ENCODE measurements at regions not wholly inside any gene's neighbourhood (a gene's known extent, or its start where the extent isn't known, plus 50 kb on each side); places are given as distances from the start of the nearest gene placed in this dataset.
A peak's percentile ranks its signal among the peaks of the same experiment; 100 is the strongest.

DNA sequence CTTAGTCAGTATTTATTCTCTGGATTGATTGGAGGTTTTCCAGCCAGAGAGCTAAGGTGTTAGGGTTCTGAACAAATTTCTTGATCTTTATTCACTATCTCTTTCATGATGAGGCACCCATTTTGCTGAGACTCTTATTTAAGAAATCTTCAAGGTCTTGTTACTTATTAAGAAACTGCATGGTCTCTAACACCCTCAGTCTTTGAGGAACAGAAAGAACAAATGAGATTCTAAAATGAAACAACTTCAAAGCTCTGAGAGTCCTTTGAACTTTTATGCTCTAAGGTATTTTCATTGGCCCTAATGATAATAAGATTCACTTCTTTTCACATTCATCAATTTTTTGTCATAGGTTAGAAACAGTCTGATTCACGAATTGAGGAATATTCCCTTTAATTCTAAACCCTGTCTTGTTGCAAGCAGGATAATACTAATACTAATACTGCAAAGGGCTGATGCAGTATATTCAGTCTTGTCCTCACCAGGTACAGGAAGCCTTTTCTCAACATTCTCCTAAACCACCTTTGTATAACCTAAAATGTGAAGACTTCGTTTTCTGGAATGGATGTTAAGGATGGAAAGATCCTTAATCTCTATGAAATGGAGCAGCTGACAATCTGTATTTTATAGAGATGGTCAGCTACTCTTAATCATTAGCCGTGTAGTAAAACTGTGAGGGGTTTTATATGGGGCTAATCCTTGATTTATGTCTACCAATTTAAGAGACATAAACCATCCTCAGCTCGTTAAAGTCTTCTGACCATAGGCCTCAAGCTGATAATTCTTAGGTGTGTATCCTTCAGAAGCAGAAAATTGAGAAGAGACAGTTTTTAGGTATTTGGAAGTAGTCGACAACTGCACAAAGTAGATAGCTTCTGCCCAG lies 198.3 kb downstream of the OTOL1 start:
- no peak for DNase-seq

DNA sequence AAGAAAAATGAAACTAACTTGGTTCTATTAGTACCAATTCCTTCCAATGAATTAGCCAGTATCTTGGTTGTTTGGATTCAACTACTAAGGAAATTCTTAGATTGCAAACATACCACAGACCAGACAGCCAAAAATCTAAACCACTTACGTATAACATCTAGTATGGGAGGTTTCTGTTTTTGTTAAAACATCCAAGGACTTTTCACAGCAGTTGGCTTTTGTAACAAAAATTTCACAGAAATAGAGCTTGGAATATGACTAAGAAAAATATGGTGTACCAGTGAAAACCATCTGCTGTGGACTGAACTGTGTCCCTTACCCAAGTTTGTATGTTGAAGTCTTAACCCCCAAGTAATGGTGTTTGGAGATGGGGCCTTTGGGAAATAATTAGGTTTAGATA lies 199.2 kb downstream of the OTOL1 start:
- DNase-seq = no peak

DNA sequence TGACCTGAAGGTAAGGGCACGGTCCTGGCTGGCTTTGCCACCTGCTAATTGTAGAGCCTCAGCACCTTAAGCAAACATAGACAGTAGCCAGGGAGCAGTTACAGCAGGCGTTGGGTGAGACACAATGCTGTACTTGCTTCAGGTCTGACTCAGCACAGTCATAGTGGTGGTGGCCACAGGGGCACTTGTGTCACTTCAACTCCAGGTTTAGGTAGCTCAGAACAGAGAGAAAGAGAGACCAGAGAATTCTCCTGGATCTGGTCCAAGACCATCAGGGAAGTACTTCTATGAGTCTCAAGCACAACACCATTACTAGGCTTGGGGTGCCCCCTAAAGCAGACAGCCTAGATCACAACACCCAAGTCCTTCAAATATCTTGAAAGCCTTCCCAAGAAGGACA lies 204.4 kb downstream of the OTOL1 start:
- peak; percentile 90 for DNase-seq

DNA sequence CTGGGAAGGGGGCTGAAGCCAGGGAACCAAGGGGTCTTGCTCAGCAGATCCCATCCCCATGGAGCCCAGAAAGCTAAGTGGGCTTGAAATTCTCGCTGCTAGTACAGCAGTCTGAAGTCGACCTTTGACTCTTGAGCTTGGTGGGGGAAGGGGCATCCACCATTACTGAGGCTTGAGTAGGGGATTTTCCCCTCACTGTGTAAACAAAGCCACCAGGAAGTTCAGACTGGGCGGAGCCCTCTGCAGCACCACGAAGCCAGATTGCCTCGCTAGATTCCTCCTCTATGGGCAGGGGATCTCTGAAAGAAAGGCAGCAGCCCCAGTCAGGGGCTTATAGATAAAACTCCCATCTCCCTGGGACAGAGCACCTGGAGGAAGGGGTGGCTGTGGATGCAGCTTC lies 210.6 kb downstream of the OTOL1 start:
- DNase-seq = peak; percentile 31

DNA sequence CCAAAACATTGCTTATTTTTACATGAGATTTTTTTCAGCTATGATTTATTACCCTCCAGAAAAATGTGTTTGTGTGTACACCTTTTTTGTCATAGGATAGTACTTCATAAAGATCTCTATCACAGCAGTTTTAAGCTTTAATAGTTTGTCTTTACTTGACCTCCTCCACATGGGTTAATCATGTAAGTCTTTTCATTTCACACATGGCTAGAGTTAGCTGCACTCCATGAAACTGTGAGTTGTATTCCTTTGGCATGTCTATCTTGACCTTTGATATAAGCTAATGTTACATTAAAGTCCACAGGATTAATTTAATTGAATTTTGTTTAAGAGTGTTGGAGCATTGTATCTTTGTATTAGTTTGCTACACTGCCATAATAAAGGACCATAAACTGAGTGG lies 217.1 kb downstream of the OTOL1 start:
- no peak for DNase-seq

DNA sequence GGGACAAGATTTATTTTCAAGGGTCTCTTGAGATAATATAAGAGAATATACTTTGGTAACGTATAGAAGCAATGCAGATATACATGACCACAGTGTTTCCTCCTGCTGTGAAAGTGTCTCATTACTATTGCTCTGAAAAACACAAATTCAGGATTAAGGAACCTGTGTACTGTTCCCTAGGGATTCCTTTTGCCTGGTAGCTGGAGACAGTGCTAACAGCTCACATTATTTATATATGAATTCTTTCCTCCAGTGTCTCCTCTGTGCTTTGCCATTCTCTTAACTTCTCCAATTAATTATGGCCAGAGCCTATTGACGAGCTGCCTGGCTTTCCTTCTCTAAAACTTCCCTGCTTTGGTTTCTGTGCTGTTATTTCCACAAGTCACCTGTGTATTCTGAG lies 235.4 kb downstream of the OTOL1 start:
- DNase-seq = no peak

DNA sequence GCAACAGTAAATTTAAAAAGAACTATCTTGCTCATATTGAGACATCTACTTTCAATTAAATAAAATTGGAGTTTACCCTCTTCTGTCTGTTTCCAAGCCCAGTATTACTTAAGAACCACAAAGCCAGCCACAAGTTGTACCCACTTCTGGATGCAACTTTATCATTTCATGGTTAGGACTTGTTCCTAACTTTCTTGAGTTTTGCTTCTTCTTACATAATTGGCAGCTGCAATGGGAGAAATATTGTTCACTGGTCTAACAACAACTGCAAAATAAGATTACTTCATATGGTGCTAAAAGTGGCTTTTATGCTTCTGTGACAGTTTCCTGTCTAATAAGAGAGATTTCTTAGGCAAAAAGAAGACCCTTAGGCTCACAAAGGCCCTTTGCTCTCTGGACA lies 240.6 kb downstream of the OTOL1 start:
- no peak for DNase-seq

DNA sequence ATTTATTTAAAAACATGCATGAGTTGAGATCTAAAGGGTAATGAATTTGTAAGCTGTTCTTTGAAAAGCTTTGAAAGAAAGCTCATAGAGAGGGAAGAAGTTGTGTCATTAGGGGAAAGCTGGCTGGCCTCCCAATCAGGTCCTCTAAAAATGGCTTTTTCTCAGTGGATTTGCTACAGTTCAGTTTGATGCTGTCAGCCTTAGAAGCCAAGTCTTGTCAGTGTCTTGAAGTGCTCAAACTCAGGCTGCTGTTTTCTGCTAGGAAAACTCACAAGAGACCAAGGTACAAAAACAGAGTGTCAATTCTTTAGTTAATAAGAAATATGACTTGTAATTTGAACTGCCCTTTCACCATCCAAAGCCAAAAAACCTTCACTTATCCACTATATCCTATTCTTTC lies 243.8 kb downstream of the OTOL1 start:
- no peak for DNase-seq

DNA sequence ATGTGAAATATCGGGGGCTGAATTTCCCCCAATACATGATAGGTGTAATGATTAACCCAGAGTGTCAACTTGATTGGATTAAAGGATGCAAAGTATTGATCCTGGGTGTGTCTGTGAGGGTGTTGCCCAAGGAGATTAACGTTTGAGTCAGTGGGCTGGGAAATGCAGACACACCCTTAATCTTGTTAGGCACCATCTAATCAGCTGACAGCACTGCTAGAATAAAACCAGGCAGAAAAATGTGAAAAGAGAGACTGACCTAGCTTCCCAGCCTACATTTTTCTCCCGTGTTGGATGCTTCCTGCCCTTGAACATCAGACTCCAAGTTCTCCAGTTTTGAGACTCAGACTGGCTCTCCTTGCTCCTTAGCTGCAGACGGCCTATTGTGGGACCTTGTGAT lies 247.8 kb downstream of the OTOL1 start:
- no peak for DNase-seq

DNA sequence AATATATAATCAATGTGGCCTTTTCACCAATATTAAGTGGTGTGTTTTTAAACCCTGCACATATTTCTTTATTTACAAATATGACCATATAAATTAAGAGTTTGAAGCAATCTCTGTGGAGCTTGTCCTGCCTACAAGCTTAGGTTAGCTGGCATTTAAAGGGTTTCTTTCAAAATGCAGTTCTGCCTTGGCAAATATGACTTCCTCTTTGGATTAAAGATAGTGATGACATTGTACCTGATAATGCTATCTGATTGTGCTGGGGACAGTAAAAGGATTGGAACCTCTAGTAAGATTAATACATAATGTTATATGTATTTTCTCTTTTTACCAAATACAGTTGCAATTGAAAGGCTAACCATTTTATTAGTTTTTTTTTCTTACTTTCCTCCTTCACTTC lies 249.1 kb downstream of the OTOL1 start:
- no peak for DNase-seq

DNA sequence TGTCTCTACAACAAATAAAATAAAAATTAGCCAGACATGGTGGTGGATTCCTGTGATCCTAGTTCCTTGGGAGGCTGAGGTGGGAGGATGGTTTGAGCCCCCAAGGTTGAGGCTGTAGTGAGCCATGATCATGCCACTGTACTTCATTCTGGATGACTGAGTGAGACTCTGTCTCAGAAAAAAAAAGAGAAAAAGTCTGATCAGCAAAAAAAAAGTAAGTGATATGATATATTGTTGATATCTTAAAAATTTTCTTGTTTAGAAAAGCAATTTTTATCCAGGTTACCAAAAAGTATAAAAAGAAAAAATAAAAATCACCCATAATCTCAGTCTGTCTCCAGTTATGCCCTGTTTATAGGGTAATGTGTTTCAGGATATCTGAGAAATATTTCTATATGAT lies 251.4 kb downstream of the OTOL1 start:
- no peak for DNase-seq

DNA sequence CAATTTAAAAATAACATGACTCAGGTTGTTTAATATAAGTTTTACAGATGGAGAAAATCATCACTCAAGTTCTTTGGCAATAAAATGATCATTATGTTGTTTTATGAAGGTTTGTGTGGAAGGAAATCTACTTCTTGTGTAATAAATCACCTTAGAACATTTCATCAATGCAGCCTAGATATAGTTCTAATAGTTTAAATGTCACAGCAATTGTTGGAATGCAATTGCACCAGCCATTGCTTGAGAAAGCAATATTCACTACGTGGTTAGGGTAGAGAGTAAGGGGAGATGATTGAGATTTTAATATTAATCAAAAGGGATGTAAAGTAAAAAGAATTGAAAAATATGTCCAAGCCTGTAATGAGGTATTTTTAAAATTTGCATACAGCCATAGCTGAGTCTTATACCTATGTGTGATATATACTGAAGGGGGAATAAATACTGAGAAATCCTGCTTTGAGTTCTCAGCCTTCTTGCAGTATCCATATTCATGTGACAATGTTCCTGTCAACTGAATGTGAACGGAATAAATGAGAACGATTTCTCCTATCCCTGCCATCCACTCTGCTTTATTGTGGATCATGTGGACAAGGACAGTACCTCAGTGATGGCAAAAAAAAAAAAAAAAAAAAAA lies 257.9 kb downstream of the OTOL1 start:
- DNase-seq = no peak

DNA sequence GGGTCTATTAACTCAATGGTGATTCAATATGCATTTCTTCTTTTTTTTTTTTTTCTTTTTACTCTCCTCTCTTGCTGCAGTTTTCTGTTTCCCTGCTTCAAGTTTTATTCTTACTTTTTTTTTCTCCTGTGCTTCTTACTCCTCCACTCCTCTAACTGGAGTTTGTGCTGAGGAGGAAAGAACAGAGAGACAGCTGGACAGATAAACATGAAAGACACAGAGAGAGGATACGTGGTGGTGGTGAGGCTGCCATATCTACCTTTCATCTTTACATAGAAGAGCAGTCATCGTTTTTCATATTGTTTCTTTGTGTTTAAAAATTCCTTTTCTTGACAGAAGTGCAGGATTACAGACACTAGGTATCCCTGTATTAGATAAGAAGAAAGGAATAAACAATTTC lies 262.8 kb downstream of the OTOL1 start:
- no peak for DNase-seq

DNA sequence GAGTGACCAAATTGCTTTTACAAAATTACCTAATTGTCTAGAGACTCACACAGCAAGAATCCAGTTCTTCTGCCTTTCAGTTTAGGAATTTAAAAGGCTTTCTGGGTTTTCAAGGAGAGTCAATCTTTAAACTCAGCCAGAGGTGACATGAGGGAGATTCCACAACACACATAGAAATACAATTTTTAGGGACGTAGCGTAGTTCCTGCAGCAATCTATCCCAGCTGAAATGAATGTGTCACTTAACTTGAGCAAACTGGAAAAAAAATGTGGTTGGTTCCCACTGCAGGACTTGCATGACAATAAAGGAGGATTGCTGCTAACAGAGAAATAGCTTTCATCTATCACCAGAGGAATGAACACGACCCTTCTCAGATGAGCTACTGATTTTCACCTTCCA lies 269.7 kb downstream of the OTOL1 start:
- DNase-seq = no peak

DNA sequence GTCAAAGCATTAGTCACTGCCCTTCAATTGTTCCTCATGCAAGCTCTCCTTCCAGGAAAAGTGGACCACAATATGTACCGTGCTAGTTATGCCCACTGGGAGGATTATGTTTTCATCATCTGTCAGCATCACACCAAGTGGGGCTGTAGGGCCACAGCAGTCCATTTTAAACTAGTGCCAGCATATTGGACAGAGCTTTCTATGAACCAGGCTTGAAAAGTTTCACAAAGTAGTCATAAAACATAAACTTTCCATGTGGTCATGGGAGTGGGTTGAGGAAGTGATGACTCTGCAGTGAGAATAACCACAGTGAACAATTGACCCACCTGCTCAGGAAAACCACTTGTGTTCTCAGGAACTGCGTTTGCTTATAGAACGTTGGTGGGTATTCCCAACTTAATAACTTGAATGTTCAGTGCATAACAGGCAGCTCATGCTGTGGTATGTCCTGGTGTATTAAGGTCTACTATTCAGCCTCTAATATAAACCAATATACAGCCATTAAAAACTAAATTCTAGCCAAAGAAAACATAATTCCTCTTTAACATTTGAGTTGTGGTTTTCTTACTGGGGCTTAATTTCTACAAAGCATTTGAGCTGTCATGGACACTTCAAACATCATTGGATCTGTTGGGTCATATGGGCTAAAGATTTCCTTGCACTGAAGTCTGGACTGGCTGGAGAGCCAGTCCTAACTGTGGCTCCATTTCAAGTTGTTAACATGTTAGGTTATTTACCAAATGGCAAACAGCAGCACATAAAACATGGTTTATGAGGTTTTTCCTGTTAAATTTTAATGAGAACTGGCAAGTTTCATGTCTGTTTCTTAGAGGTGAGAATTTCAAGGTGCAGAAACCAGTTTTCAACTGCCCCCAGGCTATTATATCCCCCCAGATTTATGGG lies 274.1 kb downstream of the OTOL1 start:
- DNase-seq = peak; percentile 59

DNA sequence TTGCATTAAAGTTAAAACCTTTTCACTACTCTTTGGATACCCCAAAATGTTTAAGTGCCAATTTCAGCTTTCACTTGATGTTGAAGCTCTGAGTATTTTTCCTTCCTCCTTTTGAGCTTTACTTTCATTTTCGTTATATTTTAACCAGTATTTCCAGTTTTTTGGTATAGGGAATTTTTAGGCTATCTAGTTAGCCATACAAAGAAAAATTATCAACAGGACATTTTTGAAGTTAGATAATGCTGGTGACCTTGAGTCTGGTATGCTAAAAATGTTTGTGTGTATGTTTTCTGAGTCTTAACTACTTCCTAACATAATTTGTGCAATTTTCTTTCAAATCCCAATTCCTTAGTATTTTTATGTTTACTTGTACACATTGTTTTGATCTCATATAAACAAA lies 284.8 kb downstream of the OTOL1 start:
- DNase-seq = peak; percentile 10

DNA sequence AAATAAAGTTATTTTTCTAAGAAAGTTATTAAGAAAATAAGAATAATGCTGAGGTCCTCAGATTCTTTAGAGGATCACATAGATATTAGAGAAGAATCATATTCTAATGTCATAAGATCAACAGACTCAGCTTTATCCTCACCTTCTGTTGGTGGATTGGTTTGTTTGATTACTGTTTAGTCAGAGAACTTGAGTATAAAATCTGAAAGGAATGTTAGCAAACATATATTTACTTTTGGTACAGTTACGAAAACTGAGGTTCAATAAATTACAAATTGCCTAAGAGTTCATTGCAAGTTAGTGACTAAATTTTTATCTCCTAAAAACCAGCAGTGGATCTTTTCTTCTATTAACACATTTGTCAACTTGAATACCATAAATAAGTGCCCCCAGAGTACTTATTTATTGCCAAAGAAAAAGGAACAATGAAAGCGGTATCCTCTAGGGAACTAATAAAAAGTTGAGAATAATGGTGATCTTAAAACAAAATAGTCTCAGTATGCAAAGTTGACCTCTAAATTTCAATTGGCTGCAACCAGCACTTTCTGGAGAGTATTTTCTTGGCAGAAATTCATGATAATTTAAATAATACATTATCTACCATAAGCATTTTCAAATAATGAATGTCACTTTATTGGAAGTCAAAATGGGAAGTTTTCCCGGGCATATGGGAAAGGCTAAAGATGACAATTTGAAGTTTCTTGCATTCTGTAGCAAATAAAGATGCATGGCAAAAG lies 296.8 kb downstream of the OTOL1 start:
- DNase-seq = no peak

DNA sequence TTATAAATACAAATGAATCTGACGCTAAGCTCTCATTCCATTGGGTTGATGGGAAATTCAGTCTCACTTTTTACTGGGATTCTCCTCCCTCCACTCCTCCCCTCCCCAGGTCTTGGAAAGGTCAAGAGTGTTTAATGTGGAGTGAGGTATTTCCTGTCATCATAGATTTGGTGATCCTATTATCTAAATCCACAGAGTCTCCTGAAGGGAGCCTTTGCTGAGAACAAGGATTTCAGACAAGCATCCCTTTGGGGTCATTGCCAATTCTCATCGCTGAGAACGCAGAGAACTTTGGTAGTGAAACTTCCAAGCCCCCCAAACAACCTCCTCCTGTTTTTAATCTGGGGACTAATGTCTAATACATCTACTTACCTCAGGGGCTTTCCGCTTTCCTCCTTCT lies 297.9 kb downstream of the OTOL1 start:
- DNase-seq = peak; percentile 28

DNA sequence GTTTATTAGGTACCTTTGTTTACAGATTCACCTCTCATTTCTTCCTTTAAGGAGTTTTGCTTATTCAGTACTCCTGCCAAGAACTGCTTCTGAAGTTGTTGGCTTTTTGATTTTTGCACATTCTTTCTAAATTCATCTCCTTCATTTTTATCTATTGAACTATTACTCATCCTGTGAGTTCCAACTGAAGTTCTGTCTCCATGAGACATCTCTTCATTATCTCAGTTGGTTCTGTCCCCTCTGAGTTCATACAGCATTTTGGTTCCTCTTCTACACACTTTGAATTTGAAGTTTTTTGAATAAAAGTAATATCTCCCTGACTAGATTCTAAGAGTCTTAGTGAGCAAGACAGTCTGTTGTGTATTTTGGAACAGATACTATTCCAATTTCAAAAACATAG lies 299.7 kb downstream of the OTOL1 start:
- DNase-seq = no peak

DNA sequence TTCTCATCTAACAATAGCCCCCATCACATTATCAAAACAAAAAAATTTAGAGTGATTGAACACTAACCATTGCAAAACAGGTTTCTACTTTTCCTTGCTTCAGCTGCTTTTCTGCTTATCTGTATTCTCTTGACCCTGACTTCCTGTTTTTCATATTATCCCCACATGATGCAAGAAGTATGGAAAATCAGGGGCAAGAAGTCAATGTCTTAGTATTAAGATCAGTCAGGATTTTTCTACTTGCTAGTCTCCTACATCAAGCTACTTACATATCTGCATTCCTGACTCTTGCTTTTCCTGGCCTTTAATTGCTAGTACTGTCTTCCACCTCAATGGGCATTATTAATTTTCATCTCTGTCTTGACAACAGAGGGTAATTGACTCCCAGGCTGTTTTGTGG lies 300.2 kb downstream of the OTOL1 start:
- DNase-seq = no peak

DNA sequence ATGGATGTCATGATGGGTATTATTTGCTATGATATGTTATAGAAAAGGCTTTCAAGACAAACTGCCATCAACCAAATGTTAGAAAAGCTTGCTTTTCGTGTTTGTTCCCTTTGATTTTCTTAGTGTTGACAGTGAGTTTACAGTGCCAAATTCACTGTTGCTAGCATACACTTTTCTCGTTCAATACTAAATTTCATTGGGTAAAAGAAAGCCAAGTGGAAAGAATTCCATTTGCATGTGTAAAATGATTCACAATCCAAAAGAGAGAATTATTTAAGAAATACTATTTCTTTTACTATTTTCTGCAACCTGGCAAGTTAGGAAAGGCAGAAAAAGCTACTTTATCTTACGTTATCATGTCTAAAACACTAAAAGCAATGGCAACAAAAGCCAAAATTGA lies 301.4 kb downstream of the OTOL1 start:
- no peak for DNase-seq

DNA sequence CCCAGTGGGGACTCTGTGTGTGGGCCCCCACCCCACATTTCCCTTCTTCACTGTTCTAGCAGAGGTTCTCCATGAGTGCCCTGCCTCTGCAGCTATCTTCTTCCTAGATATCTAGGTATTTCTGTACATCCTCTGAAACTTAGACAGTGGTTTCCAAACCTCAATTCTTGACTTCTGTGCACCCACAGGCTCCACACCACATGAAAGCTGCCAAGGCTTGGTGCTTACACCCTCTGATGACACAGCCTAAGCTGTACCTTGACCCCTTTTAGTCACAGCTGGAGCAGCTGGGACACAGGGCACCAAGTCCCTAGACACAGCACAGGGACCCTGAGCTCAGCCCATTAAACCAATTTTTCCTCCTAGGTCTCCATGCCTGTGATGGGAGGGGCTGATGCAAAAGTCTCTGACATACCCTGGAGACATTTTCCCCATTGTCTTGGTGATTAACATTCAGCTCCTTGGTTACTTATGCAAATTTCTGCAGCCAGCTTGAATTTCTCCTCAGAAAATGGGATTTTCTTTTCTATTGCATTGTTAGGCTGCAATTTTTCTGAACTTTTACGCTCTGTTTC lies 304.5 kb downstream of the OTOL1 start:
- no peak for DNase-seq

DNA sequence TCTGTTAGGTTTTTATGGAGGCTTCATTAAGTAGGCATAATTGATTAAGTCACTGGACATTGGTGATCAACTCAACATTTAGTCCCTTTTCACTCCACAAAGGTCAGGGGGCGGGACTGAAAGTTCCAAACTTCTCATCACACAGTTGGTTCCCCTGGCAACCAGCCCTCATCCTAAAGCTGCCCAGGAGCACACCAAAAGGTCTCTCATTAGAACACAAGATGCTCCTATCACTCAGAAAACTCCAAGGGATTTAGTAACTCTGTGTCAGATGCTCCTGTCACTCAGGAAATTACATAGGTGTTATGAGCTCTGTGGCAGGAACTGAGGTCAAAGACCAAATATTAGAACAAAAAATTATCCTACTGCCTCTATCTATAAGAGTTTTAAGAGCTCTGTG lies 321.5 kb downstream of the OTOL1 start:
- no peak for DNase-seq
